ENCODE measurements at regions not wholly inside any gene's neighbourhood (a gene's known extent, or its start where the extent isn't known, plus 50 kb on each side); places are given as distances from the start of the nearest gene placed in this dataset.

- H3K36me3 ChIP-seq (ENCODE audit: insufficient read depth, low read length): no peaks in the 10 kb centered on the region
- H3K4me1 ChIP-seq (ENCODE audit: insufficient read depth, low read length): peaks cover 19% of the 10 kb centered on the region
- peak overlapping the region; percentile 57 for H3K9ac ChIP-seq (ENCODE audit: low read depth, low read length)
- 0 out of 2 replicates have a peak, but pooled peaks cover 2% of the 10 kb centered on the region for H3K9me3 ChIP-seq (ENCODE audit: control insufficient read depth, insufficient read depth, low read length)
Observed at GRCh38 chr4:179465131-179465797, 2023.0 kb upstream of the AGA start.

GRCh38 chr4:179467878-179468277, 2025.6 kb upstream of the AGA start:
- Histone ChIP-seq H3K36me3 (ENCODE audit: insufficient read depth, low read length) (no peaks in the 10 kb centered on the region), H3K9ac (ENCODE audit: low read depth, low read length) (no peak overlapping the region), H3K4me1 (ENCODE audit: insufficient read depth, low read length) (peaks cover 19% of the 10 kb centered on the region), H3K9me3 (ENCODE audit: control insufficient read depth, insufficient read depth, low read length) (no peaks in the 10 kb centered on the region)

DNA sequence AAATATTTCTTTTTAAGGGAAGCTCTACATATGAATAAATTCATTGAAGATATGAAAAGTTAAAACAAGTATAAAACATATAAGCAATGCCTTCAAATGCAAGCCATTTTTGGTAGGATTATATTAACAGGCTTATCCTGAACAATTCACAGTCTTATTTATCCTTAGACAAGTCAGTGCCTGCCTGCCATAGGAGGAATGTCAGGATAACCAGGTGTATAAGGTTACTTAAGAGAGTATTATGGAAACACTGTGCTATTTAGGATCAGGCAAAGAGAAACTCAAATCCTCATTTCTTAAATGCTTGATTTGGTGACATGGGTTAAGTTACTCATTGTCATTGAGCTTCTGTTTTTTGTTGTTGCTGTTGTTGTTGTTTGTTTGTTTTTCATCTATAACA, 2029.9 kb upstream of the AGA start:
- H3K36me3 ChIP-seq (ENCODE audit: insufficient read depth, low read length): no peaks in the 10 kb centered on the region
- H3K4me1 ChIP-seq (ENCODE audit: insufficient read depth, low read length): peaks cover 11% of the 10 kb centered on the region
- H3K9ac ChIP-seq (ENCODE audit: low read depth, low read length): no peak overlapping the region
- H3K9me3 ChIP-seq (ENCODE audit: control insufficient read depth, insufficient read depth, low read length): peaks cover 2% of the 10 kb centered on the region; the same call in 1 of the 2 replicates

GRCh38 chr4:179478608-179479007, 2036.4 kb upstream of the AGA start:
- Histone ChIP-seq H3K36me3 (ENCODE audit: insufficient read depth, low read length) (no peaks in the 10 kb centered on the region), H3K9ac (ENCODE audit: low read depth, low read length) (no peak overlapping the region), H3K9me3 (ENCODE audit: control insufficient read depth, insufficient read depth, low read length) (peaks cover 4% of the 10 kb centered on the region; the same call in 1 of the 2 replicates), H3K4me1 (ENCODE audit: insufficient read depth, low read length) (no peaks in the 10 kb centered on the region)

- Histone ChIP-seq H3K4me1 (ENCODE audit: insufficient read depth, low read length) (no peaks in the 10 kb centered on the region), H3K9me3 (ENCODE audit: control insufficient read depth, insufficient read depth, low read length) (no peaks in the 10 kb centered on the region), H3K36me3 (ENCODE audit: insufficient read depth, low read length) (no peaks in the 10 kb centered on the region), H3K9ac (ENCODE audit: low read depth, low read length) (no peak overlapping the region)
Observed at GRCh38 chr4:179485781-179486180, 2043.5 kb upstream of the AGA start.

GRCh38 chr4:179486570-179487335, 2044.5 kb upstream of the AGA start:
- Histone ChIP-seq H3K9me3 (ENCODE audit: control insufficient read depth, insufficient read depth, low read length) (no peaks in the 10 kb centered on the region), H3K9ac (ENCODE audit: low read depth, low read length) (no peak overlapping the region), H3K36me3 (ENCODE audit: insufficient read depth, low read length) (no peaks in the 10 kb centered on the region), H3K4me1 (ENCODE audit: insufficient read depth, low read length) (no peaks in the 10 kb centered on the region)

DNA sequence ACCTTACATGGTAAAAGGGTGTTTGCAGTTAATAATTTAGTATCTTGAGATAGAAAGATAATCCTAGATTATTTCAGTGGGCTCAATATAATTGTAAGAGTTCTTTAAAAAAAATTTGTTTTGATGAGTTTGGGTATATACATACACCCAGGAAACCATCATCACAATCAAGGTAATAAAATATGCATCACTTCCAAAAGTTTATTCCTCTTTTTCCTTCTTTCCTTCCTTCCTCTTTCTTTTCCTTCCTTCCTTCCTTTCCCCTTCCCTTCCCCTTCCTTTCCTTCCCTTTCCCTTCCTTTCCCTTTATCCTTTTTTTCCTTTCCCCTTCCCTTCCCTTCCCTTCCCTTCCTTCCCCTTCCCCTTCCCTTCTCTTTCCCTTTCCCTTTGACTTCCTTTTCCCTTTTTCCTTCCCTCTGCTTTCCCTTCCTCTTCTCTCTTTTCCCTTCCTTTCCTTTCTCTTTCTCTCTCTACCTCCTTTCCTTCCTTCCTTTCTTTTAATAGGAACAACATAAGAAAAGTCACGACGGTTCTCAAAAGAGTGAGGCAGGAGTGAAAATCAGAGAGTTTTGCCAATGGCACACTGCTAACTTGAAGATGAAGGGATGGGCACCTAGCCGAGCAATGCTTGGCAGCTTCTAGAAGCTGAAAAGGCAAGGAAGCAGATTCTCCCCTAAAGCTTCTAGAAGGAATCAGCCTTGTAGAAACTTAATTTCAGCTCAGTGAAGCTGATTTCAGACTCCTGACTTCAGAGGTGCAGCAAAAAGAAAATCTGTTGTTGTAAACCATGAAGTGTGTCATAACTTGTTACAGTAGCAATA, 2050.2 kb upstream of the AGA start:
- no peaks in the 10 kb centered on the region for H3K4me1 ChIP-seq (ENCODE audit: insufficient read depth, low read length)
- no peaks in the 10 kb centered on the region for H3K9me3 ChIP-seq (ENCODE audit: control insufficient read depth, insufficient read depth, low read length)
- no peak overlapping the region for H3K9ac ChIP-seq (ENCODE audit: low read depth, low read length)
- H3K36me3 ChIP-seq (ENCODE audit: insufficient read depth, low read length): no peaks in the 10 kb centered on the region; the same call in 1 of the 2 replicates

- no peaks in the 10 kb centered on the region for H3K9me3 ChIP-seq (ENCODE audit: control insufficient read depth, insufficient read depth, low read length)
- H3K9ac ChIP-seq (ENCODE audit: low read depth, low read length): no peak overlapping the region
- no peaks in the 10 kb centered on the region for H3K4me1 ChIP-seq (ENCODE audit: insufficient read depth, low read length)
- no peaks in the 10 kb centered on the region for H3K36me3 ChIP-seq (ENCODE audit: insufficient read depth, low read length)
Observed at GRCh38 chr4:179503976-179504375, 2061.7 kb upstream of the AGA start.

- H3K9ac ChIP-seq (ENCODE audit: low read depth, low read length): no peak overlapping the region
- no peaks in the 10 kb centered on the region for H3K4me1 ChIP-seq (ENCODE audit: insufficient read depth, low read length)
- H3K36me3 ChIP-seq (ENCODE audit: insufficient read depth, low read length): no peaks in the 10 kb centered on the region
- no peaks in the 10 kb centered on the region for H3K9me3 ChIP-seq (ENCODE audit: control insufficient read depth, insufficient read depth, low read length)
Observed at GRCh38 chr4:179509489-179509888, 2067.3 kb upstream of the AGA start.

DNA sequence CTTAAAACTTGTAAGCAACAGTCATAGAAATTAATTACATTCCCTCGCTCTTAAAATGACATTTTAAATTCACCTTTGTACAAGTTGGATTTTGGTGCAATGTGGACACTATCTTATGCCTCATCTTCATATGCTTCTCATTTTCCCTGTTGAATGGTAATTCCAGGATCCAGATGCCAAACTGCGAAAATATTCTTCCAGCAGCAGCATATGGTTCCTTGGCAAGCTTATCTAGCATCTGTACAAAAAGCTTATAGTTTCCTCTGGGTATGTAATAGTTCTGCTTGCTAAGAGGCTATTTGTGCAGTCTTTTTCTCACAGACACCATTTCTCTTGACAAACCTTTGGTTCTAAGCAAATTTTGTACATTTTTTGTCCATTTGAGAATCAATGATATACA, 2079.7 kb upstream of the AGA start:
- Histone ChIP-seq H3K9me3 (ENCODE audit: control insufficient read depth, insufficient read depth, low read length) (no peaks in the 10 kb centered on the region), H3K36me3 (ENCODE audit: insufficient read depth, low read length) (no peaks in the 10 kb centered on the region), H3K9ac (ENCODE audit: low read depth, low read length) (no peak overlapping the region), H3K4me1 (ENCODE audit: insufficient read depth, low read length) (no peaks in the 10 kb centered on the region)

DNA sequence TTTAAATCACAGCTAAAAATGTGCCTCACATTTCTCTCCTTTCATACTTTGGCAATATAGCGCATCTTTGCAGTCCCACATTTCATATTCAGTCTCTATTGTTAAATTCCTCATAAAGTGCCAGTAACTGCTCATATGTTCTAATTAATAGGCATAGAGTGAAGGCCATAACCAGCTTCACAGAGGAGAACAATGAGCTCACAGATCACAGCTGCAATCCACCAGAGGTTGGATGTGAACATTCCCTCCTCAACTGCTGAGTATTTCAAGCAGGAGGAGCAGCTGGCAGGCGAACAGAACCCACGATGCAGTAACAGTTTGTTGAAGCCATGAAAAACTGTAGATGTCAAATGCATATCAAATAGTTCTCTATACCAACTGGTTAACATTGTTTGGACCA, 2088.7 kb upstream of the AGA start:
- Histone ChIP-seq H3K36me3 (ENCODE audit: insufficient read depth, low read length) (no peaks in the 10 kb centered on the region), H3K4me1 (ENCODE audit: insufficient read depth, low read length) (no peaks in the 10 kb centered on the region), H3K9me3 (ENCODE audit: control insufficient read depth, insufficient read depth, low read length) (no peaks in the 10 kb centered on the region), H3K9ac (ENCODE audit: low read depth, low read length) (no peak overlapping the region)

DNA sequence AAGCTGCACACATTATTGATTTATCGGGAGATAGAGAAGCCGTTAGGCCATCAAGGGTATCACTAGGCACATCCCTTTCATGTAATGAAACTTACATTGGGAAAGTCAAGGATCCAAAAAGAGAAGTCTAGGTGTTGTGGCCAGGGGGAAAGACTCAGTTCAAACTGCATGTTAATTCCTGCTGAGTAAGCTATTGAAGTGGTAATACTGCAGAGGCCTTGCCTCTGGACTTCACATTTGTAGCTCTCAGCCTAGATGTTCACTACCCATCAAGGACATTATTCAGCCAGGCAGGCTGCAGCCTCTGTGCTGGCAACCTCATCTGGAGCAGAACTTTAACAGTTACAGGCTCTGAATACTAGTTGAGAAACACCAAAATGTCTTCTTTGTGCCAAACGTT, 2094.5 kb upstream of the AGA start:
- Histone ChIP-seq H3K36me3 (ENCODE audit: insufficient read depth, low read length) (no peaks in the 10 kb centered on the region), H3K9ac (ENCODE audit: low read depth, low read length) (no peak overlapping the region), H3K4me1 (ENCODE audit: insufficient read depth, low read length) (no peaks in the 10 kb centered on the region; the same call in 1 of the 2 replicates), H3K9me3 (ENCODE audit: control insufficient read depth, insufficient read depth, low read length) (no peaks in the 10 kb centered on the region)

- Histone ChIP-seq H3K9me3 (ENCODE audit: control insufficient read depth, insufficient read depth, low read length) (no peaks in the 10 kb centered on the region), H3K9ac (ENCODE audit: low read depth, low read length) (no peak overlapping the region)
Observed at GRCh38 chr4:179539641-179540040, 2097.4 kb upstream of the AGA start.

GRCh38 chr4:179543771-179544170, 2101.5 kb upstream of the AGA start:
- H3K36me3 ChIP-seq (ENCODE audit: insufficient read depth, low read length): no peaks in the 10 kb centered on the region
- no peak overlapping the region for H3K9ac ChIP-seq (ENCODE audit: low read depth, low read length)
- H3K9me3 ChIP-seq (ENCODE audit: control insufficient read depth, insufficient read depth, low read length): no peaks in the 10 kb centered on the region
- H3K4me1 ChIP-seq (ENCODE audit: insufficient read depth, low read length): no peaks in the 10 kb centered on the region

More at GRCh38 chr4:179539641-179540040, 2097.4 kb upstream of the AGA start:
- no peaks in the 10 kb centered on the region for H3K36me3 ChIP-seq (ENCODE audit: insufficient read depth, low read length)
- no peaks in the 10 kb centered on the region; the same call in 1 of the 2 replicates for H3K4me1 ChIP-seq (ENCODE audit: insufficient read depth, low read length)
